ENCODE measurements at regions not wholly inside any gene's neighbourhood (a gene's known extent, or its start where the extent isn't known, plus 50 kb on each side); places are given as distances from the start of the nearest gene placed in this dataset.
"Not testable (repeated sequence)": the region's sequence is repeated elsewhere in the genome, so short reads cannot be mapped to it uniquely, and the experiment has no call there.

GRCh38 chr16:8127070-8127469 is 463.2 kb downstream of the TMEM114 start:
- no peak for DNase-seq (ENCODE audit: low read depth)
- no peak for TF ChIP-seq CTCF (IDR thresholded peaks at IDR 0.05; ENCODE audit: low read length, missing control alignments)

GRCh38 chr16:8126313-8126712 is 464.0 kb downstream of the TMEM114 start:
- TF ChIP-seq CTCF (IDR thresholded peaks at IDR 0.05; ENCODE audit: low read length, missing control alignments) = no peak
- DNase-seq (ENCODE audit: low read depth) = no peak
- H3K4me3 ChIP-seq (replicated peaks; ENCODE audit: low read depth, low read length) = no peak overlapping the region

More at GRCh38 chr16:8127070-8127469, 463.2 kb downstream of the TMEM114 start:
- no peak overlapping the region for H3K4me3 ChIP-seq (replicated peaks; ENCODE audit: low read depth, low read length)

GRCh38 chr16:8120001-8120400 is 470.3 kb downstream of the TMEM114 start:
- DNase-seq (ENCODE audit: low read depth) = no peak
- TF ChIP-seq CTCF (IDR thresholded peaks at IDR 0.05; ENCODE audit: low read length, missing control alignments) = no peak
- H3K4me3 ChIP-seq (replicated peaks; ENCODE audit: low read depth, low read length) = no peak overlapping the region

- no peak for TF ChIP-seq CTCF (IDR thresholded peaks at IDR 0.05; ENCODE audit: low read length, missing control alignments)
- no peak overlapping the region for H3K4me3 ChIP-seq (replicated peaks; ENCODE audit: low read depth, low read length)
- no peak for DNase-seq (ENCODE audit: low read depth)
Observed at GRCh38 chr16:8115814-8116213, 474.5 kb downstream of the TMEM114 start.

GRCh38 chr16:8114941-8115340 is 475.4 kb downstream of the TMEM114 start:
- not testable (repeated sequence) for H3K4me3 ChIP-seq (replicated peaks; ENCODE audit: low read depth, low read length); DNase-seq (ENCODE audit: low read depth)

GRCh38 chr16:8113843-8114242 is 476.5 kb downstream of the TMEM114 start:
- no peak for DNase-seq (ENCODE audit: low read depth)
- TF ChIP-seq CTCF (IDR thresholded peaks at IDR 0.05; ENCODE audit: low read length, missing control alignments) = no peak
- no peak overlapping the region for H3K4me3 ChIP-seq (replicated peaks; ENCODE audit: low read depth, low read length)

- H3K4me3 ChIP-seq (replicated peaks; ENCODE audit: low read depth, low read length) = no peak overlapping the region
- no peak for TF ChIP-seq CTCF (IDR thresholded peaks at IDR 0.05; ENCODE audit: low read length, missing control alignments)
- no peak for DNase-seq (ENCODE audit: low read depth)
Observed at GRCh38 chr16:8110572-8111514, 479.5 kb downstream of the TMEM114 start.

Data from fibroblast of pulmonary artery (primary cell).